Duodenal mucosa (tissue), 2 donors: ENCODE measurements at regions not wholly inside any gene's neighbourhood (a gene's known extent, or its start where the extent isn't known, plus 50 kb on each side); places are given as distances from the start of the nearest gene placed in this dataset.

Experiments used
- H3K27ac ChIP-seq: one replicate; pipeline ENCODE4 v1.7.0; 2013; ENCODE audit warnings: low read depth, low read length
- H3K27me3 ChIP-seq, 2 donors: one replicate each; pipeline ENCODE4 v1.7.0; 2013; ENCODE audit warnings: low read length in 2 of 2, control low read depth in 1 of 2; ENCODE audit not compliant: insufficient read depth in 2 of 2, control insufficient read depth in 1 of 2
- H3K36me3 ChIP-seq, 2 donors: one replicate each; pipeline ENCODE4 v1.7.0; 2013; ENCODE audit warnings: low read length in 2 of 2, control low read depth in 1 of 2; ENCODE audit not compliant: insufficient read depth in 2 of 2, control insufficient read depth in 1 of 2
- H3K4me1 ChIP-seq, 2 donors: one replicate each; pipeline ENCODE4 v1.7.0; 2013; ENCODE audit warnings: low read length in 2 of 2, control low read depth in 1 of 2; ENCODE audit not compliant: insufficient read depth in 2 of 2, control insufficient read depth in 1 of 2
- H3K4me3 ChIP-seq, 2 donors: one replicate each; pipeline ENCODE4 v1.7.0; 2013; ENCODE audit warnings: low read length in 2 of 2, low read depth in 1 of 2
- H3K9ac ChIP-seq, 2 donors: one replicate each; pipeline ENCODE4 v1.7.0; 2013; ENCODE audit warnings: low read length in 2 of 2, low read depth in 1 of 2
- H3K9me3 ChIP-seq, 2 donors: one replicate each; pipeline ENCODE4 v1.7.0; 2013; ENCODE audit warnings: low read length in 2 of 2, control low read depth in 1 of 2; ENCODE audit not compliant: control insufficient read depth in 1 of 2

DNA sequence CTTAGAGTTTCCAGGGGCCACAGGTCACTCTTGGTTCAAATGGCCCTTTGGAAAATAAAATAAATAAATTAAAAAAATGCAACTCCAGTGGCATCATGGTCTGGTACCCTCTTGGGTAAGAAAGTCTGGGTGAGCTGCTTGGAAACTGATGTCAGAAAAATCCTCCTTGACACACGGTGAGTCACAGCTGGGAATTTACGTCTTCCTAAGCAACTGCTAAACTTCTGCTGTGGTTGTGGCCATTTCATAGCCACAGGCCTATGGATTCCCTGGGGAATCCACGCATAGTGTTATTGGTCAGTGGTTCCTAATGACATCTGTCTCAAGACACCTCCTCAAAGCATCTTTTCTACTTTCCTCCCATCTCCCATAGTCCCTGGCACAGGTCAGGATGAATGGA lies 220.8 kb downstream of the COG6 start:
- Histone ChIP-seq H3K9me3 (no peaks in the 10 kb centered on the region), H3K27ac (no peak overlapping the region), H3K27me3 (no peaks in the 10 kb centered on the region), H3K4me3 (no peak overlapping the region), H3K36me3 (no peaks in the 10 kb centered on the region), H3K4me1 (no peaks in the 10 kb centered on the region), H3K9ac (no peak overlapping the region)

DNA sequence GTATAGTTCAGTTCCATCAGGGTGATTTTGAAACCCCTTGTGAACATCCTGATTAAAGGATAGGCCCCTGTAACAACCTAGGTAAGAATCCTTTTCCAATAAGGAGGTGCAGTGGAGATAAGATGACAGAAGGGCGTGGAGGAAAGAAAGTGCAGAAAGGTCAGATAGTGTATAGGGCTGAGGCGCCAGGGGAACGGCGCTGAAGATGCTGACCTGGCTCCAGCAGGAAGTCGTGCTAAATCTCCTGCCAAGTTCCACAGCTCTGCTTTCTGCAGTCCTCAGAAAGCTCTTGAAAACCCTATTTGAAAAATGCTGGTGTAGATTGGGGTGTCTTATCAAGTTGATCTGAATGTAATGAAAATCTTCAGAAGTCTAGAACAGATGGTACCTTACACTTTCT lies 221.7 kb downstream of the COG6 start:
- H3K36me3 ChIP-seq: no peaks in the 10 kb centered on the region
- no peak overlapping the region for H3K9ac ChIP-seq
- no peaks in the 10 kb centered on the region for H3K27me3 ChIP-seq
- no peaks in the 10 kb centered on the region for H3K9me3 ChIP-seq
- no peaks in the 10 kb centered on the region for H3K4me1 ChIP-seq
- no peak overlapping the region for H3K27ac ChIP-seq
- no peak overlapping the region for H3K4me3 ChIP-seq

DNA sequence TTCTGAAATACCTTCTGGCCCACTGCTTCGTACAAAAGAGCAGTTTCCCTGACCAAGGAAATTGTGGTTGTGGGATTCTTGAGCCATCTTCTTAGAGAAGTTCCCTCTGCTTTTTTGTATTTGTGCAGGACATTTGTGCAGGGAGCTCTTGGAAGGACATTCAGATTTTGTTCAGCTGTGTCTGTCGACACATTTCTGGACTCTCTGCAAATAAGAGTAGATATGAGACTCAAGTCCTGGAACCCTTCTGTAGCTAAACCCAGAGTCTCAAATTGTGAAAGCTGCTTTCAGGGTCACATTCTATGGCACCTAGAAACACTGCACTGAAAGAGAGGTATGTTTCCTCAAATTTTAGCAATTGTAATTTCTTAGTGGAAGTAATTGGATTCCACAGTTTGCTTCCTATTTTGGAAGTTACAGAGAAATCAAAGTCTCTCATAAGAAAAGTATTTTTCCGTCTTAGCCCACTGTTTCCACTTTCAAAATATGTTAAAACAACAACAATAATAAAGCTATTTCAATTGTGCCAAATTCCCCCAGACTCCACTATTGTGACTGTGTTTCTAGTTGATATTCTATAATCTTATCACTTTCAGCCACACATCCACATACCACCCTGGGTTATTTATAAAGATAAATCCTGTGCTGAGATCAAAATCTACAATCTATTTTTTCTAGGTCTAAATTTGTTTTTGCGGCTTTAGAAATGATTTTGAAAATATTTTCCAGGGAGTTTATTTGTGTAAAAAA lies 224.0 kb downstream of the COG6 start:
- Histone ChIP-seq H3K4me3 (no peak overlapping the region), H3K27ac (no peak overlapping the region), H3K36me3 (no peaks in the 10 kb centered on the region), H3K27me3 (no peaks in the 10 kb centered on the region), H3K9ac (no peak overlapping the region), H3K4me1 (no peaks in the 10 kb centered on the region), H3K9me3 (peaks cover 2 to 4% of the 10 kb centered on the region in 2 donors)

DNA sequence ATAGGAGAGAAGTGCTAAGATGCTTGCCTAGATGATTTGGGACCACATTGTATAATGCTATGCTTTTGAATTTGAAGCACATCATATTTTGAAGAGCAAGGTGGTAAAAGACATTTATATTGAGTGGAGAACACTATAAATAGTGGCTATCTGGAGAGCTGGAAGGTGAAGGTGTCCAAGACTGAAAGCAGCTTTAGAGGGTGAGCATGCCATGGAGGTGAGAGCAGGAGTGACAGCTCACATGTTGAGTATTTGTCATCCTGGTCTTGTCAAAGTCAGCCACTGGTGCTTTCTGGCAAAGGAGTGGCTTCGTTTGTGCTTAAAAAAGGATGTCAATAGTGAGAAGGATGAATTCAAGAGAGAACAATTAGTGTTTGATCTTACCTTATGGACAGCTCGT lies 225.9 kb downstream of the COG6 start:
- no peaks in the 10 kb centered on the region for H3K27me3 ChIP-seq

DNA sequence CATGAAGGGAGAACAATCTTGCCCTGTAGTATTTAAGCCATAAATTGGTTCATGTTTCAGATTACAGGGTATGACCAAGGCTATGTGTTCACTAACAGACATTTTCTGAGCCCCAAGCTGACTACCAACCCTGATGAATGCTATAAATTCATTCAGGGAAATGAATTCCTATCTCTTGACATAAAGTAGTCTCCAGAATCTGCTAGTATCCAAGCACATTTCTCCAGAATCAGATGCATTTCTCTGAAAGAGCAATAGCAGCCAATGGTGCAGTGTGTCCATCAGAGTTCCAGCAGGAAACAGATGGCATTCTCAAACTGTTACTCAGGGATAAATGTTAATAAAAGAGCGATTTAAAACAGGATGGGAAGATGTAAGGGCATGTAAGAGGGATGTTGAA lies 226.4 kb downstream of the COG6 start:
- Histone ChIP-seq H3K36me3 (no peaks in the 10 kb centered on the region), H3K4me3 (no peak overlapping the region), H3K27me3 (no peaks in the 10 kb centered on the region), H3K4me1 (no peaks in the 10 kb centered on the region), H3K27ac (no peak overlapping the region), H3K9me3 (peaks cover 2 to 4% of the 10 kb centered on the region in 2 donors), H3K9ac (no peak overlapping the region)

More for the DNA sequence above, 225.9 kb downstream of the COG6 start:
- H3K27ac ChIP-seq: no peak overlapping the region
- no peaks in the 10 kb centered on the region for H3K4me1 ChIP-seq
- H3K4me3 ChIP-seq: no peak overlapping the region
- no peak overlapping the region for H3K9ac ChIP-seq
- H3K36me3 ChIP-seq: no peaks in the 10 kb centered on the region
- H3K9me3 ChIP-seq: peaks cover 2 to 4% of the 10 kb centered on the region in 2 donors

DNA sequence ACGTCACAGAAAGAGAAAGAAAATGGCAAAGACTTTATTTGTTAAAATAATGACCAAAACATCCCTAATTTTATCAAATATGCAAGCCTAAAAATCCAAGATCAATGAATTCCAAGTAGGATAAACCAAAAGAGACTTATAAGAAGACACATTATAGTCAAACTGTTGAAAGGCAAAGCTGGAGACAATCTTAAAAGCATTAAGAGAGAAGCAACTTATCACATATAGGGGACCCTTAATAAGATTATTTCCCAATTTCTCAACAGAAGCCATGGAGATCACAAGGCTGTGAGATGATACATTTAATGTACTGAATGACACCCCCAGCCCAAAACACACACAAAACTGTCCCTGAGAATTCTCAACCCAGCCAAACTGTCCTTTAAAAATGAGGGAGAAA lies 228.7 kb downstream of the COG6 start:
- H3K4me3 ChIP-seq: no peak overlapping the region
- no peaks in the 10 kb centered on the region for H3K36me3 ChIP-seq
- H3K9me3 ChIP-seq: peaks cover 2 to 4% of the 10 kb centered on the region in 2 donors
- H3K9ac ChIP-seq: no peak overlapping the region
- no peak overlapping the region for H3K27ac ChIP-seq
- no peaks in the 10 kb centered on the region for H3K27me3 ChIP-seq
- no peaks in the 10 kb centered on the region for H3K4me1 ChIP-seq

DNA sequence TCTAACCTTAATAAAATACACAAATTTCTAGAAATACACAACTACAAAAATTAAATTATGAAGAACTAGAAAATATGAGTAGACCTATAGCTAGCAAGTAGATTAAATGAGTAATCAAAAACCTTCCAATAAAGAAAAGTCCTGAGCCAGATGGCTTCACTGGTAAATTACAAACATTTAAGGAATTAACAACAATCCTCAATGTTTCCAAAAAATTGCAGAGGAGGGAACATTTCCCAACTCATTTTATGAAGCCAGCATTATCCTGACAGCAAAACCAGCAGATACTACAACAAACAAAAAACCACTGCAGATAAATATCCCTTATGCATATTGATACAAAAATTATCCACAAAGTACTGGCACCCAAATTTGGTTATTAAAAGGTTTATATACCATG lies 230.9 kb downstream of the COG6 start:
- Histone ChIP-seq H3K27ac (no peak overlapping the region), H3K27me3 (no peaks in the 10 kb centered on the region), H3K9ac (no peak overlapping the region), H3K9me3 (peaks cover 2 to 4% of the 10 kb centered on the region in 2 donors), H3K36me3 (no peaks in the 10 kb centered on the region), H3K4me3 (no peak overlapping the region), H3K4me1 (no peaks in the 10 kb centered on the region)

DNA sequence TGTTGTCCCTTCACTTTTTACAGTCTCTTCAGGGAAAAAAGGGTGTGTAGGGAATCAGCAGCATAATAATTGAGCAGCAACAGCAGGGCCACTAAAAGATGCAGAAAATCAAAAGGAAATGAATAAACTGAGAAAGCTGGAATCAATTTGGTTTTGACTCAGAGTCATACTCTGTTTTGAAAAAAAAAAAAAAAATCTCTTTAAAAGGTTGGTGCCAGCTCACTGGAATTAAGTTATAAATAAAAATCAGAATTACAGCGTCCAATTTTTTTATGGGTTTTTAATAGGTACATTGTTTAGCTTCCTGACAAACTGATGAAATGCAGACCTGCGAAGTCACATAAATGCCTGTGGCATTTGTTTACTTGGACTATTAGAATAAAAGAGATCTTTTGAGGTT lies 231.9 kb downstream of the COG6 start:
- no peaks in the 10 kb centered on the region for H3K36me3 ChIP-seq
- H3K9me3 ChIP-seq: peaks cover 2 to 4% of the 10 kb centered on the region in 2 donors
- H3K27ac ChIP-seq: no peak overlapping the region
- no peak overlapping the region for H3K4me3 ChIP-seq
- H3K9ac ChIP-seq: no peak overlapping the region
- no peaks in the 10 kb centered on the region for H3K27me3 ChIP-seq
- no peaks in the 10 kb centered on the region for H3K4me1 ChIP-seq

DNA sequence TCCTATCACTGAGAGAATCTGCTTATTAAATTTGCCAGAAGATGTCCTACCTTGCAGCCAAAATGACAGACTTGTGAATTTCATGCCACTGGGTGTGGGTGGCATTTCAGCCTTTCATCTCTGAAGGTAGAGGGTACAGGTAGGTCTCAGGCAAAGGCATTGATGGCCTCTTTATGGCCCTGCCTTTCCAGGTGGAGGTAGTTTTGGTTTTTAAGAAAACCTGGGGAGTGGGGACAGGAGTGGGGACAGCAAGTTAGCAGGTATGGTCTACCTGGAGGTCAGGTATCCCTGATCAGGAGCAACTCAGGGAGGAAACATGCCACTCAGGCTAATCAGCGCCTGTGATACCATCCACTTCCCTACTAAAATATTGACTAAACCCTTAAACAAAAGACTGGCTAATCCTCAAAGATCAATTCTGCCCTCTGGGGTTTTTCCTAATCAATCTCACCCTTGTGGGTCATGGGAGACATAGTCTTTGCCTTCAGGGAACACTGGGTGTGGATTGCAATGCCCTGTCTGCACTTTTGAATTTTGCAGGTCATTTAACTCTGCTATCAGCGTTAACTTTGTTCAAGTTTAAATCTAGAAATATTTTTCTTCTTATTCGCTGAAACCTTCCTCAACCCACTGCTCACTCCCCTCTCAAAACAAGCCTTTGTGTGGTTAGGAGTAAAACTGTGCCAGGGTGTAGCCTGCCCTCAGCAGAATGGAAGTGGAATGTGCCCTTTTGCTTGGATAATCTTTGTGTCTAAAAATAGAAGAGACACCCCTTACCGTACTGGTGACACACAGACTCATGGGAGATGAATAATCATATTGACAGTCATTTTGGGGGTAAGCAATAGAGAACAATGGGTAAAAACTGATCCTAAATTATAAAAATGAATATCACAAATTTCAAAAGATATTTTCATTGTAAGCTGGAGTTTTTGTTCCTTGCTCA lies 233.7 kb downstream of the COG6 start:
- Histone ChIP-seq H3K4me3 (no peak overlapping the region), H3K9ac (no peak overlapping the region), H3K27ac (no peak overlapping the region), H3K4me1 (no peaks in the 10 kb centered on the region), H3K27me3 (no peaks in the 10 kb centered on the region), H3K36me3 (no peaks in the 10 kb centered on the region), H3K9me3 (peaks cover 0 to 4% of the 10 kb centered on the region in 2 donors)

DNA sequence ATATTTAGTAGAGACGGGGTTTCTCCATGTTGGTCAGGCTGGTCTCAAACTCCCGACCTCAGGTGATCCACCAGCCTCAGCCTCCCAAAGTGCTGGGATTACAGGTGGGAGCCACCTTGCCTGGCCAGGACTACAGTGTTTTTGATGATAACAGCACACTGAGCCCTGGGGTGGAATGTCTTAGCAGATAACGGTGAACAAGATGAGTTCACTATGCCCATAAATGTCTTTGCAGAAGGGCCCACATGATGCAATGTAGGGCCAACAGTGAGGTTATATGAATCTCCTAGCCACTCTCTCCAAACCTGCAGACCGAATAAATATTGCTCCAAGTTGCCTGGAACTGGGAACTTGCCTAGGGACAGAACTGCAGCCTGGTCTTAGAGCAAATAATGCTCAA lies 235.1 kb downstream of the COG6 start:
- no peaks in the 10 kb centered on the region for H3K4me1 ChIP-seq
- H3K36me3 ChIP-seq: no peaks in the 10 kb centered on the region
- H3K9ac ChIP-seq: no peak overlapping the region
- H3K27me3 ChIP-seq: no peaks in the 10 kb centered on the region
- no peaks in the 10 kb centered on the region for H3K9me3 ChIP-seq
- H3K4me3 ChIP-seq: no peak overlapping the region
- no peak overlapping the region for H3K27ac ChIP-seq
